ENCODE measurements at regions not wholly inside any gene's neighbourhood (a gene's known extent, or its start where the extent isn't known, plus 50 kb on each side); places are given as distances from the start of the nearest gene placed in this dataset.

GRCh38 chr1:168480997-168481396, 62.8 kb downstream of the XCL2 start:
- no peak for DNase-seq (ENCODE audit: low read depth)
- TF ChIP-seq, protein P1, sequence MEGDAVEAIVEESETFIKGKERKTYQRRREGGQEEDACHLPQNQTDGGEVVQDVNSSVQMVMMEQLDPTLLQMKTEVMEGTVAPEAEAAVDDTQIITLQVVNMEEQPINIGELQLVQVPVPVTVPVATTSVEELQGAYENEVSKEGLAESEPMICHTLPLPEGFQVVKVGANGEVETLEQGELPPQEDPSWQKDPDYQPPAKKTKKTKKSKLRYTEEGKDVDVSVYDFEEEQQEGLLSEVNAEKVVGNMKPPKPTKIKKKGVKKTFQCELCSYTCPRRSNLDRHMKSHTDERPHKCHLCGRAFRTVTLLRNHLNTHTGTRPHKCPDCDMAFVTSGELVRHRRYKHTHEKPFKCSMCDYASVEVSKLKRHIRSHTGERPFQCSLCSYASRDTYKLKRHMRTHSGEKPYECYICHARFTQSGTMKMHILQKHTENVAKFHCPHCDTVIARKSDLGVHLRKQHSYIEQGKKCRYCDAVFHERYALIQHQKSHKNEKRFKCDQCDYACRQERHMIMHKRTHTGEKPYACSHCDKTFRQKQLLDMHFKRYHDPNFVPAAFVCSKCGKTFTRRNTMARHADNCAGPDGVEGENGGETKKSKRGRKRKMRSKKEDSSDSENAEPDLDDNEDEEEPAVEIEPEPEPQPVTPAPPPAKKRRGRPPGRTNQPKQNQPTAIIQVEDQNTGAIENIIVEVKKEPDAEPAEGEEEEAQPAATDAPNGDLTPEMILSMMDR (IDR thresholded peaks at IDR 0.05; ENCODE audit: insufficient read depth, low read depth, low read length, missing control alignments): no peak
- no peak overlapping the region for H3K4me3 ChIP-seq (ENCODE audit: low read length)

- no peak for DNase-seq (ENCODE audit: low read depth)
- TF ChIP-seq, protein P1 (IDR thresholded peaks at IDR 0.05; ENCODE audit: insufficient read depth, low read depth, low read length, missing control alignments): no peak
- no peak overlapping the region for H3K4me3 ChIP-seq (ENCODE audit: low read length)
These were observed 66.0 kb downstream of the XCL2 start for GRCh38 chr1:168477792-168478191.

GRCh38 chr1:168476588-168477385, 67.0 kb downstream of the XCL2 start:
- TF ChIP-seq, protein P1 (IDR thresholded peaks at IDR 0.05; ENCODE audit: insufficient read depth, low read depth, low read length, missing control alignments): no peak
- DNase-seq (ENCODE audit: low read depth): peak; percentile 90
- H3K4me3 ChIP-seq (ENCODE audit: low read length): no peak overlapping the region

DNA sequence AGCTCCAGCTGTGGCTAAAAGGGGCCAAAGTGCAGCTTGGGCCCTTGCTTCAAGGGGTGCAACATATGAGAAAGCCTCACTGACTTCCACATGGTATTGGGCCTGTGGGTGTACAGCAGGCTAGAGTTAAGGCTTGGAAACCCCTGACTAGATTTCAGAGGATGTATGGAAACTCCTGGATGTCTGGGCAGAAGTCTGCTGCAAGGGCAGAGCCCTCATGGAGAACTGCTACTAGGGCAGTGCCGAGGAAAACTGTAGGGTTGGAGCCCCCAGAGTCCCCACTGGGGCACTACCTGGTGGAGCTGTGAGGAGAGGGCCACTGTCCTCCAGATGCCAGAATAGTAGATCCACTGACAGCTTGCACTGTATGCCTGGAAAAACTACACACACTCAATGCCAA, 69.5 kb downstream of the XCL2 start:
- TF ChIP-seq, protein P1 (IDR thresholded peaks at IDR 0.05; ENCODE audit: insufficient read depth, low read depth, low read length, missing control alignments): no peak
- H3K4me3 ChIP-seq (ENCODE audit: low read length): no peak overlapping the region
- no peak for DNase-seq (ENCODE audit: low read depth)

GRCh38 chr1:168473126-168473525, 70.7 kb downstream of the XCL2 start:
- no peak overlapping the region for H3K4me3 ChIP-seq (ENCODE audit: low read length)
- no peak for DNase-seq (ENCODE audit: low read depth)
- TF ChIP-seq, protein P1 (IDR thresholded peaks at IDR 0.05; ENCODE audit: insufficient read depth, low read depth, low read length, missing control alignments): no peak

GRCh38 chr1:168472223-168472622, 71.6 kb downstream of the XCL2 start:
- H3K4me3 ChIP-seq (ENCODE audit: low read length): no peak overlapping the region
- TF ChIP-seq, protein P1 (IDR thresholded peaks at IDR 0.05; ENCODE audit: insufficient read depth, low read depth, low read length, missing control alignments): no peak
- DNase-seq (ENCODE audit: low read depth): no peak
